Bone marrow (tissue), 2 donors: ENCODE measurements at regions not wholly inside any gene's neighbourhood (a gene's known extent, or its start where the extent isn't known, plus 50 kb on each side); places are given as distances from the start of the nearest gene placed in this dataset.

Experiments
- DNase-seq, 2 donors: peaks; one replicate each; lab custom pipeline; 2025; lab: John Stamatoyannopoulos, UW

DNA sequence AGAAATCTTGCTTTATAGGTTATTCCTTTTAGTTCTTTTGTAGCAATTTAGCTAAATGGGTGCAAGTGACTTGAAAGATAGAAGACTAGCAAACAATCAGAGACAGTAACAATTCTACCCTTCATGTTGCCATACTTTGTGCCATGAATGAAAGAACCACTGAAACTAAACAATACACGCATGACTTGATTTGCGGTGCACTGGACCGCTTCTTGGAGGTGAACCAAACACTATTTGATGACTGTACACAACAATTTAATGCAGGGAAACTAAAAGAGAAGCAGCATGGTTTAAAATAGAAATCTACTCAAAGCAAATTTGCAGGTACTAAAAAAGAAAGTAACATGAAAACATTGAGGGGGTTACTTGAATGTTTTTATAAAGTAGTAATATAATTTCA is 331.0 kb upstream of the RARB start:
- no peak for DNase-seq

DNA sequence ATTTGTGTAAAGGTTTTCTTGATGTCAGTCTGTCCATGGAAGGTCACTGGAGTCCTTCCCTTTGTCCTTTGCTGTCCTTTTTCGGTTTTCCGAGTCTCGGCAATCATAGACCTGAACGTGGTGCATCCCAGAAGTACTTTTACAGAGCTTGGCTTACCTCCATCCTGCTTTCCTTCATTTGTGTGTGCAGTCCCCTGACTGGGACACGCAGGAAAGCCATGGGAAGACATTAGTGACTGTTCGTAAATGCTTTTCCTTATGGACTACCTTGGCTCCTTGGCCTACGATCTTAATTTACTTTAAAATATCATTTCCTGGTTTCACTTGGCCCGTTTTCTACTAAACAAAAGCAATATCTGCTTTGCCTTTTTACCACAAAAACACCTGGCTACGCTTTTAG is 328.4 kb upstream of the RARB start:
- DNase-seq, result no peak

DNA sequence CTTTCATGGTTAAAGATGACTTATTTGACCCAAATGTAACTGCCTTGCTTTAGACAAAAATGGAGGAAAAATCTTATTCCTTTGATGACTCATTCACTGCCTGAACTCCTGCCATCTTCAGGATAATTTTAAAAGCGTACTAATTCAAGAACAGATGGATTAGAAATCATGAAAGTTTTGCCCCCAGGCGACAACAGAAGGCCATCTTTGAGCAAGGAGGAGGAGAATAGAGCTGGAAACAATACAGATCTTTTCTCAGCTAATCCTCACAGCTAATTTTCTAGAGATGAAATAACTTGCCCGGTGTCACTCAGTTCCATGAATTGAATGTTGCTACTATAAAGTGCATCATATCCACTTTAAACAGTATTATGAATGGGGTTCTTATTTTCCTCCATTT is 324.7 kb upstream of the RARB start:
- no peak for DNase-seq

DNA sequence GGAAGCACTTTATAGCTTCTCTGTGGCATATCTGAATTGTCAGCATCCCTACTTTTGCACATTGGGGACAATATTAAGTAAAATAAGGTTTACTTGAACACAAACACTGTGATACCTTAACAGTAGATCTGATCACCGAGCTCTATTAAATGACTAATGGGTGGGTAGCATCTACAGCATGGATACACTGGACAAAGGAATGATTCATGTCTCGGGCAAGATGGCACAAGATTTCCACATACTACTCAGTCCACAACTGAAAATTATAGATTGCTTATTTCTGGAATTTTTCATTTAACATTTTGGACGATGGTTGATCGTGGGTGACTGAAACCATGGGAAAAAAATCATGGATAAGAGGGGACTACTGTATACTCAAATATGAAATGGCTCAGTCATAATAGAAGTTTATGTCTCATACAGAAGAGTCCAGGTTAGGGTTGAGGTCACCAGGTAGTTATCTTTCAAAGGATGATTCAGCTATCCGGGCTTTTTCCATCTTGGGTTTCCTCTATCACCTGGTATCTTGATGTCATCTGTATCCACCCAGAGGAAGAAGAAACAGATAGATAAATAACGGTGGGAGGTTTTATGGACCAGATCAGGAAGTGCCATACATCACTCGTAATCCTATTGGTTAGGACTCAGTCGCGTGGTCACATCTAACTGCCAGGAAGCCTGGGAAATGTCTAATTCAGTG is 320.0 kb upstream of the RARB start:
- no peak for DNase-seq

DNA sequence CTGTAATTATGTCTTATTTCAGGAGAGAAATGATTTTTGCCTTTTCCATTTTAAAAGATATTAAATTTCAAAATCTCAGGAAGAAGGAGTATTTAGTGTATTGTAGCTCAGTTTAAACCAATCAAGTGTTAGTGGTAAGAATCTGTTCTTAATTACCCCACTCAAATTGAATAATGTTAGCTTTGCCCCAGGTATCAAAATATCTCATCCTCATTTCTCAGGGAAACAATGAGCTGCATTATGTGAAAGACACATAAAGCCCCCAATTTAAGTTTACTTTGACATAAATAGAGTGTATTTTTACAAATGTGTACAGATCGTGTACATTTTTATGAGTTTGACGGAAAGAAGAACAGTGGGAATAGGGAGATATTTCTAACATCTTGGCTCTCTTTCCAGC is 317.4 kb upstream of the RARB start:
- DNase-seq, result no peak

DNA sequence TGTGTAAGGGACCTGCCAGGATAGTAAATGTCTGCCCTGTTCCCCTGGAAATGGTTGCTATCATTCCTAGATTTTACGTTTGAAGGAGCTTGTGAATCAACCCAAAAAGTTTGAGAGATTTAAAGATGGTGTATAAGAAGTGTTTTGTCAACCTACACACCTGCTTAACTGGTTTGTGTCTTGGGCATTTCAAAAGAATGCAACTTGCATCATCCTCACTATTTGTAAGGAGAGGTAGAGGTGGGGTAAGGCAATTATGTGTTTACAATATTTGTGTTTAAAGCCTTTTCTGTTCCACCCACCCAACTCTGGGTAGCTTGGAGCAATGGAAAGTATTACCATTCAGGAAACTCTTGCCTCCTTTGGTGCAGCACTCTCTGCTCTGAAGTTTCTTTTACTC is 314.2 kb upstream of the RARB start:
- no peak for DNase-seq

DNA sequence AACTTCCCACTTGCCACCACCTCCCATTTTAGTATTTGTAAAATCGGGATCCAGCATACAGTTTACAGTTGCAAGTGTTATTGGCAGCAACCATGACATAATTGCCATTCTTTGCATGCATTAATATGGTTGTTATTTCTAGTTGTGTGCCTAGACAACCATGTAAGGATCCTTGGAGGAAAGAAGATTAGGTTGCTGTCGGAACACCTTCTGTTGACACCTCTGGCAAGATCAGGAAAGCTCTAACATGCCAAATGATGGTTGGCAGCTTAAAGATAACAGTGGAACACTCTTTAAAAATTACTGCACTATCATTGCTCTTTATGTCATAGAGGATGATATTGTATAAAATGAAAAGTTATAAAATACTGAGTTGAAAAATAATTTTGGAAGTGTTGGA is 313.5 kb upstream of the RARB start:
- DNase-seq, result no peak

DNA sequence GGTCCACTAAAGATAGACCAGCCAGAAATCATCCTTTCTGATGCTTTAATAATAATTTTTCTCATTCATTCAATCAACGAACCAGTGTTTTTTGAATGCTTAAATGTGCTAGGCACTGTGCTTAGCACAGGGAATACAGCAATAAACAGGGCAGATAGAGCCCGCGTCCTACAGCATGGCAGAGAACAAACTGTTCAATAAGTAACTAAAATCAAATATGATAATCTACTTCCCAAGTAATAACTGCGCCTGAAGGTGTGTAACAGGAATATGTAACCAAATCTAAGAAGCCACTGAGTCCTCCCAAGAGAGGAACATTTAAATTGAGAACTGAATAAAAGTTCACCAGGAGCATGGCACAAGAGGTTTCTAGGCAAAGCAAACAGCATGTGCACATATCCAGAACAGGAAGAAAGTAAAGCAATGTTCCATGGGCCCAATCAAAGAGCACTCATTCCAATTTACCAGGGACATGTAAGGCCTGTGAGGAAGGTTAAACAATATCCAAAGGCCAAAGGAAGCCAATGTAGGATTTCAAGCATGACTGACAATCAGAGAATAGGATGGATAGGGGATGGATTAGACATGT is 311.0 kb upstream of the RARB start:
- no peak for DNase-seq

DNA sequence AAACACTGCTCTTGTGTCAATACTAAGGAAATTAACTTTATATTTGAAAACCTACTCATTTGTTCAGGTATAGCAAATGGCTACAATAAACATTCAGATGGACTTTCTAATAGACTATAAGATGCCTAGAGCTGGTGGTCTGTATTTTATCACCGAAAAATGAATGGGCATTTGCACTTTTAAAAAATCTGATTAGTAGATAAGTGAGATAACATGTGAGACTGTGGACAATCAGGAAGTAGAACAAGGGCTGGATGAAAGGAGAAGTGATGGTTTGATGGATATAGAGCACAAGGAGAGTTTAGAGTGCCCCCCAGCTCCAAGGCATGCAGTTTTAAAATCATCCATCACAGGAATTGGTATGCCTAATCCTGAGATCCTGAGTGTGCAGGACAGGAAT is 308.4 kb upstream of the RARB start:
- no peak for DNase-seq

DNA sequence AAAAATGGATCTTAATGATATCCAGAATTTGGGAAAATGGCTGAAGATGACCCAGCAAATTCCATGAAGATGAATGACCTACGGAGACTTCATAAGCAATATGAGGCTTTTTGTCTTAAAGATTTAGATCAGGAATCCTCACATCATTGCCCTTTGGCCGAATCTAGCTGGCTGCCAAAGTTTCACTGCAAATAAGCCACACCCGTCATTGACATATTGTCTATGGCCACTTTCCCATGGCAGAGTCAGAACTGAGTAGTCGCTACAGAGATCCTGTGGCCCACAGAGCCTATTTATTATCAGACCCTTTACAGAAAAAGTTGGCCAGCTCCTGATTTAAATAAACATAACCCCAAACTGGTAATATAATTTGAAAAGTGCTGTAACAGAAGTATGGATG is 307.4 kb upstream of the RARB start:
- DNase-seq, result no peak

DNA sequence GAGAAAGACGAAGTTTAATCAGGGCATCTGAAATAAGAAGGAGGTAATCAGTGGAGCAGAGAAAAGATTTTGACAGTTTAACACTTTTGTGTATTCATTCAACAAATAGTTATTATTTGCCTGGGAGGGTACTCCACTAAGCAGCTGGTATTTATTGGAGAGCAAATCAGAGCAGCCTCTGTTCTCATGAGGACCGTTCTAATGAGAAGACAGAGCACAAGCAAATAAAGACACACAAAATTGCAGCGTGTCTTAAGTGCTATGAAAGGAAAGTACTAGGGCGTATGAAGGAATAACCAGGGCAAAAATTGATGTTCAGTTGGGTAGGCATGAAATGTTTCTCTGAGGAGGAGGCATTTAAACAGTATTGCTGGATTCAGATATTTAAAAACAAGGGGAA is 302.9 kb upstream of the RARB start:
- no peak for DNase-seq

DNA sequence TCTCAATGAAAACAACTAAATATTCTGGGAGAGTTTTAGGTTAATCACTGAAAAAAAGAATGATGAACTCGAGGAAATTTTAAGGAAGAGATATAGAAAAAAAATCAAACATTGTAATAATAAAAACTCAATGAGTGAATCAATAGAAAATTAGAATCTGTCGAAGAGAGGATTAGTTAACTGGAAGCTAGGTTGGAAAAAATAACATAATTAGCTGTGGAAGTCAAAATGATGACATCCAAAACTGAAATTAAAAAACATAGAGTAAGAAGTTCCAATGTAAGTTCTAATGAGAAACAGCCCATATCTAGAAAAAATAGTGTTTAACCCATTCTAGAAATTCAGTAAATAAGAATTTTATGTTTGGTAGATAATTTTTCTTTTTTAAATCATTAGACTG is 299.3 kb upstream of the RARB start:
- DNase-seq, result no peak

DNA sequence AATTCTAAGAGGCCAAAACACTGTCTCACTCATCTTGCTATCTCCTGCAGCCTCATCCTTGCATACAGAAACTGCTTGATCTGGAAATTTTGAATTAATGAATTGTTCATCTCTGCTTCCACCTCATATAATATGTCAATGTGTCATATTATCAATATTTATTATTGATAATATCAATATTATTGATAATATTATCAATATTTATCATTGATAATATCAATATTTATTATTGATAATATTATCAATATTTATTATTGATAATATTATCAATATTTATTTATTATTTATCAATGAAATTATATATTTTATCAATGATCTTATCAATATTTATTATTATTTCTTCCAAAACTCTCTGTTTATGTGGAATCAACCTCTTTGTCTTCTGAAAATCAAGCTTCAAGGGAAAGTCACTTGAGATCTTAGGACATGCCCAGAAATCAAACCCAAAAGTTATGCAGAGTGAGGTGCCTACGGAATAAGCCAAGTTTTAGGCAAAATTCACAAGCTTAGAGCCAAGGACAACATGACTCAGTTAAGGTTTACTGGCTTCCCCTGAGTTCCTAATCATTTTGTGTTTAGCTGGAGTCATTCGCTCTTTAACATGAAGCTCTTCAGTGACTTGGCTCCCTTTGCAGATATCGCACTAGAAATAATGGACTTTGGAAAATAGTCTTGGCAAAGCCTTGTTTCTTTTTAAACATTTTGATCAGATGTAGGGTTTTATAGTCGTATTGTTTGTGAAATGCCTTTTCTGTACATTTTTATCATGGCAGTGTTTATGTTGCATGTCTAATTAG is 297.1 kb upstream of the RARB start:
- no peak for DNase-seq

DNA sequence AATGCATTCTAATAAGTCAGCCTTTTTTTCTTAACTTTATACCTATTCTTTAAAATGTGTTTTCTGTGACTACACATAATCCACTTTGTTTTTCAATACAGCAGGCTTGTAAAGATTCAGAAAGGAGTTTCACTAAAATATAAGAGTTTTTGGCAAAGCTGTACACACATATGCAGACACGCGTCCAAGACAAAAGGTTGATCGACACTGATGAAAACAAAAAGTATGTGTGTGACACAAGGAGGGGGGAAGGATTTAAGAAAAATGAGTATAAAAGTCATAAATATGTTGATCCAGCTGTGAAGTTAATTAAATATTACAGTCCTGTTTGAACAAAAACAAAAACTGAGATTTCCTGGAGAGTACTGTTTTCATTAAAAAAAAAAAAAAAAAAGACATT is 294.5 kb upstream of the RARB start:
- DNase-seq, result no peak

DNA sequence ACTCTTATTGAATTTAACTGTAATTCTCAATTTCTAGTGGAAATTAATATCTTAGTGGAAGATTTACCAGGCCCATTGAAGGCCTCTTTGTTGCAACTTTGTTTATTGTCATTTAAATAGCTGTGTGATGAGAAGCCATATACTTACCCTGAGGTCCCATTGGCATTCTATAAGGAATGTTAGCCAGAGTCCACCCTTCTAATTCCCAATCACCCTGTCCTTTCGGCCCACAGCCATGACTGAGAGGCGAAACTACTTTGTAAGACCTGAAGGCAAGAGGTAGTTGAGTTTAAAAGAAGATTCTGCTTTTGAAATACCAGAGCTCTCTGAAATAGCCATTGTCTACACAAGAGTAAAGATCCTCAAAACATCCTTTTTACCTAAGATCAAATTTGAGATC is 290.5 kb upstream of the RARB start:
- DNase-seq, result no peak

DNA sequence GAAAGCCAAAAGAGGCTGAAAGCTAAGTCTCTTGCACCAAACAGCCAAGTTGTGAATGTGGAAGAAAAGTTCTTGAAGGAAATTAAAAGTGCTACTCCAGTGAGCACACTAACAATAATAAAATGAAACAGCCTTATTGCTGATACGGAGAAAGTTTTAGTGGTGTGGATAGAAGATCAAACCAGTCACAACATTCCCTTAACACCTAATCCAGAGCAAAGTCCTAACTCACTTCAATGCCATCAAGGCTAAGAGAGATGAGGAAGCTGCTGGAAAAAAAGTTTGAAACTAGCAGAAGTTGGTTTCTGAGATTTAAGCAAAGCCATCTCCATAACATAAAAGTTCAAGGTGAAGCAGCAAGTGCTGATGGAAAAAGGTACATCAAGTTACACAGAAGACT is 288.8 kb upstream of the RARB start:
- no peak for DNase-seq

DNA sequence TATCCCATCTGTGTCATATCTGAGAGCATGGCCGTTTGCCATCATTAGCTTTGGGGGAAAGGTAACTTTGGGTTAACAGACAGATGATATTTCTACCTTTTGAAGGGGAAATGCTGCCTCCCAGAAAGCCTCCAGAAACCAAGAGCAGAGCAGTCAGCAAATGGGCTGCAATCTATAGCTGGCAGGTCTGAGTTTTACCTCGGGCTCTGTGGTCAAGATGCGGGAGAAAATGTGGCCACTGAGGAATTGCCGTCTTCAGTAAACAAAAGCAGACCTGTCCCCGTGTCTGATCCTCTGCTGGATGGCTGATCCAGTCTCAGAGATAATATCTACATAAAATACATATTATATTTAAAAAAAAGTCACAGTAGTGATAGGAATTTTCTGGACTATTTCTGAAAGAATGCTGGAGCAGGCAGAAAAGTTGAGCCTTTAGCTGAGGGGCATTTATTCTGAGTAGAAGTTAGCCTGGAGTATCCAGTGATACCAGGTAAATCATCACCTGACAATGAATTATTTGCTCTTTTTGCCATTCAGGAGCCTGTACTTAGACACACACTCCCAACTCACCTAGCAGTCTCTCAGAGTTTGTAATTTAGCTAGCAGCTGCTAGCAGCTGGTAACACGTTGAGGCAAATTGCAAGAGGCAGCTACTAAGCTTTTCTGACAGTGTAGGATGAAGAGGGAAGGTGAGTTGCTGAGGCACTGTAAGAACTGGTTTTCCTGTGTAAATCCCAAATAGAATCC is 285.3 kb upstream of the RARB start:
- no peak for DNase-seq

DNA sequence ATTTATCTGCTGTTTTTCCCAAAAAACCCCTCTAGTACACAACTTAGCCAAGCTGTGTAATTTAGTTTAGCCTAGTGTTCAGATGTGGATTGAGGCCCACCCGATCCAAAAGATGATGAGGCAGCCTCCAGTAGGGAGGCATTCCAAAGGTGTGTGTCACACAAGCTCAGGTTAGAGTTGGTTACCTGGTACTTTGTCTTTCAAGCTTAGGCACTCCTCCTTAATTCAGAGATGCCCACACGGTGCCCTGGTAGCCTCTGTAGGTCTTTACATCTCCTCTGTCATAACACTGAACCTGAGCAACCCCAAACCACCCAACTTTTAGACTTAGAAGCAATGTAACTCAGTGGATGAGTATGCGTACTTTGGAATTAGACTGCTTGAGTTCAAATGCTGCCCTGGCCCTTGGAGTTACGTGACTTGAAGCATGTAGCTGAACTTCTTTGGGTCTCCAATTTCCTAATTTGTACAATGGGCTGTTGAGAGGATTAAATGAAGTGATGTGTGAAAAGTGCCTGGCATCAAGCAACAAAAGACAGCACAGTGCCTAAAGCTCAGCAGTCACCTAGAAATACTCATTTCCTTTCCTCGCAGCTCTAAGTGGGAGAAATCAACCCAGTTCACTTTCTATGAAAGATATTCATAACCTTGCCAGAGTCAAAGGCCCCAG is 284.6 kb upstream of the RARB start:
- no peak for DNase-seq

DNA sequence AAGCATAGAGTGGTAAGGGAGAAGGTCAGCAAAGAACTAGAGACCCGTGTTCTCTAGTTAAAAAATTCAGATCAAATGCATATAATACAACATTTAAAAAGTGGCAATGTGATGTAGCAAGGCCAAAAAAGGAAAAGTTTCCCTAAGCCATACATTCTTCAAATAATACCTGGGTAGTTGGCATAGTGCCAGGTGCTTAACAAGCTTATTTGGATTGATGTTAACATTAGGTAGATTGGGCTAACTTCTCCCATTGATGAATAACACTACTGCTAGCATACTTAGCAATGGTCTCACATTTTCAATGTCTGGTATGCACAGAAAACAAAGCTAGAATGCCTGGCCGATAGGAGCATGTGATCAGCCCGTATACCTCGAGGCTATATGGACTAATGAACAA is 283.6 kb upstream of the RARB start:
- no peak for DNase-seq

DNA sequence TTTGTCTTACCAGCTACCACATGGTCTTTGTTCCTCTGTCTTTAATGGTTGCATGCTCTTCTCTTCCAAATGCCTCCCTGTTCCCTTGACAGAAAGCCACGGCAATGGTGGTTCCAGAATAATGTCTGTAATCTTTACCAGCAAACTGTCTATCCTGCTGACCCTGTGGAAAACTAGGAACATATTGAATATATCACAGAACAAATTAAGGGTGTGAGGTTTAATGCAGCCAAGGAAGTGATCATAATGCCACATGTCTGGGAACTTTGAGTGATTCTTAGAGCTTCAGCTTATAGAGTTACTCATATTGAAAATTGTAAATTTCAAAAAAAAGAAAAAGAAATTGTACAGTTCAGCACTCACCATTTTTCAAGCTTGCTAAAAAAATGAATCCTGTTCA is 282.9 kb upstream of the RARB start:
- no peak for DNase-seq

DNA sequence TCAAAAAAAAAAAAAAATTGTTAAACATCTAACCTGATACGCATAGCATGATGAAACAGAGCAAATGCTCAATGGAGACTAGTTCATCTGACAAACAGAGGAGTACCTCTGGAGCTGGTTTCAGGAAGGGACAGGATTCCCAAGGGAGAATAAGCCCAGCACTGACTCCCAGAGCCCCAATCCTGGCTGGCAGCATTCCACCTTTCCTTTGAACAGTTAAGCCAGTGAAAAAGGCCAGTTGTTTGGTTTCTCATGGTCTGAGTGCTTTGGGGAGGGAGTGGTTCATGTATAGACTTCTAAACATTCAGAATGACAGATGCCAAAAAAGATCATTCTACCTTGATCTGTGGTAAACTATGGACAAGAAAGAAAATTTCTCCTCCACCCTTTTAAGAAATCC is 277.9 kb upstream of the RARB start:
- no peak for DNase-seq

DNA sequence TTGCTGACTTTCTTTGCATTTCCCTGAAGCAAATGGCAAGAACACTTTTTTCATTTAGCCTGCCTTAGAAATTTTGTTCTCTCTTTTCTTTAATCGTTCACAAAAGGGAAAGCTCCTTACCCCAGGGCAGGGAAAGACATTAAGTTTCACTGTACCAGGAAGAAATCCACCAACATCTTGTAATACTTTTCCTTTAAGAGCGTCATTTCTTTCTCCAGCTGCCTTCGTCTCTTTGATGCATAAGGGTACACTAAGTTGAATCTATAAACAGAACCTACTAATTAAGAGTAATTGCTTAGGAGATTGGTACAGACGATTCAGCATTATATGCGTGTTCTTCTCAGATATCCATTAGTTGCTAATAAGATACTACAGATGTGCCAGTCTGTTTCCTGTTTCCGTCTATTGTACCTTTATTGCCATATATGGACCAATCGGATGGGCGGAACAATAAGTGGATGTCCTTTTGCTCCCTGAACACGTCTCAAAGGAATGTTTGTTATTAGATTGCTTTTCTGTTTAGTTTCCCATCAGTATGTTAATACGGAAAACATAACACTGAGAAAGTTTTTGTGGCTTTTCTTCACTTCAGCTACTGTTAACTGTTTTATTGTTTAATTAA is 276.7 kb upstream of the RARB start:
- no peak for DNase-seq
